ENCODE measurements at regions not wholly inside any gene's neighbourhood (a gene's known extent, or its start where the extent isn't known, plus 50 kb on each side); places are given as distances from the start of the nearest gene placed in this dataset.

GRCh38 chr5:124920909-124921666 lies 174.6 kb upstream of the ZNF608 start:
- no peak for DNase-seq
- intact Hi-C loops (cut with DNase I): no loop called here
- Histone ChIP-seq H3K9me3 (no peaks in the 10 kb centered on the region), H3K27me3 (no peaks in the 10 kb centered on the region), H3K27ac (no peak overlapping the region), H3K4me3 (replicated peaks in 1 of 3) (no peak overlapping the region), H3K4me1 (no peaks in the 10 kb centered on the region), H3K36me3 (no peaks in the 10 kb centered on the region)
- TF ChIP-seq POLR2A (IDR thresholded peaks at IDR 0.05): no peak
- TF ChIP-seq CTCF (IDR thresholded peaks at IDR 0.05): no peak
- WGBS, 2 donors: 85 to 86% methylated on average over 9 of the region's 9 CpGs

GRCh38 chr5:124921694-124922093 lies 175.3 kb upstream of the ZNF608 start:
- no peaks in the 10 kb centered on the region for H3K9me3 ChIP-seq
- DNase-seq: no peak
- intact Hi-C loops (cut with DNase I): no loop called here
- no peak for TF ChIP-seq POLR2A (IDR thresholded peaks at IDR 0.05)
- no peak for TF ChIP-seq CTCF (IDR thresholded peaks at IDR 0.05)
- no peaks in the 10 kb centered on the region for H3K4me1 ChIP-seq
- WGBS, 2 donors: 92% methylated on average over 4 of the region's 4 CpGs
- no peak overlapping the region for H3K27ac ChIP-seq
- H3K27me3 ChIP-seq: no peaks in the 10 kb centered on the region
- H3K4me3 ChIP-seq (replicated peaks in 1 of 3): no peak overlapping the region
- H3K36me3 ChIP-seq: no peaks in the 10 kb centered on the region

DNA sequence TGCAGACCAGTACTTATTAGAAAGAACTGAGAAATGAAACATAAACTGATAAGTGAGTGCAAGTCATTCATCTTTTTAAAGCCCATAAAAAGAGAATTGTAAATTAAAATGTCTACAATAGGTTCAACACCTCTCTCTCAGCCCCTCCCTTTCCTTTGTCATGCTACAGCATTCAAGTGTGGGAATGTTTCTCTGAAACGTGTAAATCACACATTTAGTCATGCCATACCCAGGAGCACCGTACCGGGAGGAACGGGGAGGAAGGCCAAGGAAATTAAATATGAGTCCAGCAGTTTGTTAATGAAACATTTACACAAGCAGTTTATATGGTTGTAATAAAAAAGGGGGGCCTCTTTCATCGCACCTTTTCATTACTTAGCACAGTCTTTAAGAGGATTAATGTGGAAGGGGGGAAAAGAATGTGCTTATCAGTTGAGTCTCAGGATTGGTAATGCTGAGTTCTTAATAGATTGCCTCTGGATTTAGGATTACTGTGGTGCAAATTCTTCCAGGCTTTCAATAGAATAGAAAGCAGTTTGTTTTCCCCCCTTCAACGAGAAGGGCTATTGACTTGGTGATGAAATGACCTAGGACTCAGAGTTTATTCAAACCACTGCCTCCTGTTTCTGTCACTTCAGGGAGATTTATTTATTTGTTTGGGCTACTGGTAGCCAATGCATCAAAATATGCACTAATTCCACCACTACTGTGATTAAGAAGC lies 176.0 kb upstream of the ZNF608 start:
- H3K9me3 ChIP-seq: no peaks in the 10 kb centered on the region
- no peak for DNase-seq
- H3K36me3 ChIP-seq: no peaks in the 10 kb centered on the region
- TF ChIP-seq POLR2A (IDR thresholded peaks at IDR 0.05) (no peak), CTCF (IDR thresholded peaks at IDR 0.05) (no peak)
- no peak overlapping the region for H3K27ac ChIP-seq
- no peaks in the 10 kb centered on the region for H3K4me1 ChIP-seq
- no peak overlapping the region for H3K4me3 ChIP-seq (replicated peaks in 1 of 3)
- 78 to 84% methylated on average over 6 of the region's 6 CpGs for WGBS, 2 donors
- intact Hi-C loops (cut with DNase I): no loop called here
- no peaks in the 10 kb centered on the region for H3K27me3 ChIP-seq

DNA sequence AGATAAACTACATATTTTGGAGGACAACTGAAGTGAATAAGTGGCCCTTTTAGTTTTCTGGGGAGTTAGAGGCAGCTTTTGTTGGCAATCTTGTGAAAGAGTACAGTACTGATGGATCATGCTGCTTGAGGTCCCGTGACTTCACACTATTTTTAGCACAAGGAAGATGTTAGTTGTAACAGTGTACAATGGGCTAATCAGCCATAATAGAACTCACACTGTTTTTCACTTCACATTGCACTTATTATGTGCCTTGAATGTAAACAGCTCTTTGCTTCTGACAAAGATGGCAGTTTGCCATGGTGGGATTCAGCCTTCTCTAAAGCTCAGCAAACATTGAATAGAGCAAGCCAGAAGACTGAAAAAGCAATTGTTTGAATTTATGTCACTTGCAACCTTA lies 176.7 kb upstream of the ZNF608 start:
- Histone ChIP-seq H3K4me3 (replicated peaks in 1 of 3) (no peak overlapping the region), H3K36me3 (no peaks in the 10 kb centered on the region), H3K27ac (no peak overlapping the region), H3K9me3 (no peaks in the 10 kb centered on the region), H3K27me3 (no peaks in the 10 kb centered on the region), H3K4me1 (no peaks in the 10 kb centered on the region)
- intact Hi-C loops (cut with DNase I): no loop called here
- 65 to 67% methylated on average over 1 of the region's 1 CpG for WGBS, 2 donors
- no peak for DNase-seq
- TF ChIP-seq POLR2A (IDR thresholded peaks at IDR 0.05) (no peak), CTCF (IDR thresholded peaks at IDR 0.05) (no peak)

GRCh38 chr5:124924729-124925128 lies 178.3 kb upstream of the ZNF608 start:
- TF ChIP-seq CTCF (IDR thresholded peaks at IDR 0.05): no peak
- no peak for TF ChIP-seq POLR2A (IDR thresholded peaks at IDR 0.05)
- H3K36me3 ChIP-seq: no peaks in the 10 kb centered on the region
- no peak overlapping the region for H3K27ac ChIP-seq
- H3K27me3 ChIP-seq: no peaks in the 10 kb centered on the region
- WGBS, 2 donors: 100% methylated on average over 1 of the region's 1 CpG
- intact Hi-C loops (cut with DNase I): no loop called here
- H3K9me3 ChIP-seq: no peaks in the 10 kb centered on the region
- H3K4me1 ChIP-seq: no peaks in the 10 kb centered on the region
- H3K4me3 ChIP-seq (replicated peaks in 1 of 3): no peak overlapping the region
- DNase-seq: no peak
